GM20000 (cell line): ENCODE measurements at regions not wholly inside any gene's neighbourhood (a gene's known extent, or its start where the extent isn't known, plus 50 kb on each side); places are given as distances from the start of the nearest gene placed in this dataset.

Experiments used
- DNase-seq: peaks from one replicate; pipeline ENCODE4 v3.0.0; 2012; ENCODE audit warnings: low spot score
- TF ChIP-seq, protein P1 (sequence below): IDR thresholded peaks from 2 replicates; pipeline ENCODE4 v1.5.1; 2012; ENCODE audit warnings: mild to moderate bottlenecking, control low read depth; ENCODE audit errors: extremely low read depth, missing control alignments

DNA sequence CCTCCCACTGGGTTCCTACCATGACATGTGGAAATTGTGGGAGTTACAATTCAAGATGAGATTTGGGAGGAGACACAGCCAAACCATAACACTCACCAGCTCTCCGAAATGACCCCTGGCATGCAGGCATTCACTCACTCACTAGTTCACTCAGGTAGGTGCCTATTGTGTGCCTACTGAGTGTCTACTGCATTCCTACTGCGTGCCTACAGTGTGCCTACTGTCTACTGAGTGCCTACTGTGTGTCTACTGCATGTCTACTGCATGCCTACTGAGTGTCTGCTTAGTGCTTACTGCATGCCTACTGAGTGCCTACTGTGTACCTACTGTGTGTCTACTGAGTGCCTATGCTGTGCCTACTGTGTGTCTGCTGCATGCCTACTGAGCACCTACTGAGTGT lies 71.7 kb upstream of the FZD10 start:
- TF ChIP-seq, protein P1, sequence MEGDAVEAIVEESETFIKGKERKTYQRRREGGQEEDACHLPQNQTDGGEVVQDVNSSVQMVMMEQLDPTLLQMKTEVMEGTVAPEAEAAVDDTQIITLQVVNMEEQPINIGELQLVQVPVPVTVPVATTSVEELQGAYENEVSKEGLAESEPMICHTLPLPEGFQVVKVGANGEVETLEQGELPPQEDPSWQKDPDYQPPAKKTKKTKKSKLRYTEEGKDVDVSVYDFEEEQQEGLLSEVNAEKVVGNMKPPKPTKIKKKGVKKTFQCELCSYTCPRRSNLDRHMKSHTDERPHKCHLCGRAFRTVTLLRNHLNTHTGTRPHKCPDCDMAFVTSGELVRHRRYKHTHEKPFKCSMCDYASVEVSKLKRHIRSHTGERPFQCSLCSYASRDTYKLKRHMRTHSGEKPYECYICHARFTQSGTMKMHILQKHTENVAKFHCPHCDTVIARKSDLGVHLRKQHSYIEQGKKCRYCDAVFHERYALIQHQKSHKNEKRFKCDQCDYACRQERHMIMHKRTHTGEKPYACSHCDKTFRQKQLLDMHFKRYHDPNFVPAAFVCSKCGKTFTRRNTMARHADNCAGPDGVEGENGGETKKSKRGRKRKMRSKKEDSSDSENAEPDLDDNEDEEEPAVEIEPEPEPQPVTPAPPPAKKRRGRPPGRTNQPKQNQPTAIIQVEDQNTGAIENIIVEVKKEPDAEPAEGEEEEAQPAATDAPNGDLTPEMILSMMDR = no peak
- DNase-seq = no peak

DNA sequence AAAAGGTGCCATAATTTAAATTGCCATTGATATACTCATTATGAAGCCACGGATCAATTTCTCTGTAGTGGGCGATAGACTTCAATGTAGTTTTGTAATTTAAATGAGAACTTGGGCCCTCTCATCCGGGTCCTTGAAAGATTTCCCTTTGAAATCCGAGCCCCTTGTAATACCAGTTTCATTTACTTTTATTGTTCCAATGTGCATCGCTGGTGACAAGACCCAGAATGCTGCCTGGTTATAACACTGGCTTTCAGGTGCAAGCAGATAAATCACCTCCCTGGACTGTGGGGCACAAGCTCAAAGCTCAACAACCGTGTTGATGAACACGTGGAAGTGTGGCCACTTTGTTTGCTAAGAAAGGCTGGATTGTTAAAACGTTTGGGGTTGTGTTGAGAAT lies 68.9 kb upstream of the FZD10 start:
- no peak for DNase-seq

DNA sequence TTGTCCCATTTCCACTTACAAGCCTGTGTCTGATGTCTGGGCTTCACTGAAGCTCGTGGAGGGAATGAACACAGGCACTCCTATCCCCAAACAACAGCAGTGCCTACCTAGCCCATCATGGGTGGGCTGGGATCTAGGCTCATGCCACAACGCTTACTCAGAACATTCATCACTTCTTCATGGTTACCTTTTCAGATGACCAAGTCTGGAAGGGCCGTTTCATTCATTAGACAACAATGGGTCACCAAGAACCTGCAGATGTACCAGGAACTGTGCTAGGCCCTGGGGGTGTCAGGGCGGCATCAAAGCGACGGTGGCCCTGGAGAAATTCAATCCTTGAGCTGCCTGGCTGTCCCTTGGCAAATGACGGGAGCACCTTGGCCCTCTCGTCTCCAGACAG lies 64.9 kb upstream of the FZD10 start:
- TF ChIP-seq, protein P1 = no peak
- DNase-seq = no peak

More for the DNA sequence above, 68.9 kb upstream of the FZD10 start:
- TF ChIP-seq, protein P1 = no peak

DNA sequence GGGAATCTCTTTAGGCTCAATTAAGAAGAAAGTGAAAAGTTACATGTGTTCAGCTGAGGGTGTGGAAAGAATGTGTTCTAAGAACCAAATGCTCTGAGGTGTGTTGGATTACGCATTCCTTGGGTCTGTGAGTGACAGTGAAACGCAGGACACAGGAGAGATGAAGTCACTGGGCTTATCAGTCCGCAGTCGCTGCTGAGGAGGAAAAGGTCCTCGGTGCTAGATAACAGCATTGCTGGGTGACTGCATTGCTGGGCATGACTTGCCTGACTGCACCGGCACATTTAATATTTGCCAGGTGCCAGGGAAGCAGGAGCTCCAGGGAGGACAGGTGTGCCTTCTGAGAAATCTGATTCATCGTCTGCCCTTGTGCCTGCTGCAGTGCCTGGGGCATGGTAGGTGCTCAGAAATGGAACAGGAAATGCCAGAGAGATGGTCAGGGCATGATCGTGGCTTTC lies 64.4 kb upstream of the FZD10 start:
- no peak for DNase-seq

DNA sequence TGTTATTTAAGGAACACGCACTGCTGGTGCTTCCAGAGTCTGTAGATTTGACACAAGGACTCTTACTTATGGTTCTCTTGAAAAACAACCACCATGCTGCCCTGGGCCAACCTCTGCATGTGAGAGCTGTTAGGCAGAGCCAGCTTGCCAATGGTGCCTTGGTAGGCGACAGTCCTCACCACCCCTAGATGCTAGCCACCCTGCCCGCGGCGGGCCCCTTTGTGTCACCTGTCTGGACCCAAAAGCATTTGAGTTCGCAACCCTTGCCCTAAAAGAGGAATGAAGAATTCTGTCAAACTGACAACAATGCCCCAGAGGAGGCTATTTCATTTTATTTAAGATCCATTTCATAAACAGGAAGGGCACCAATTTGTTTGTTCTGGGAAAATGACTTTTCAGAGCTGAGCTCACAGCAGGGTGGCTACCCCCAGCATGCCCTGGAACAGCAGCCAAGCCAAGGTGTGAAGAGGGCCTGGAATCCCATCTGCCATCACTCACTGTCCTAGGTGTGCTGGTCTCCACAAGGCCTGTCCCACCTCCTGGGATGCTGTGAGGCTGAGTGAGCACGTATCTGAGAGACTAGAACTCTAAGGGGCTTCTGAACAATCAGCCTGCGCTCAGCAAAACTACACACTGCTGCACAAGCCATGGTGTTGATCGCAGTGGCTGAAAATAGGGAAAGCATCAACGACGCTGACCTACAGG lies 63.8 kb upstream of the FZD10 start:
- DNase-seq = no peak
- TF ChIP-seq, protein P1 = no peak

More for the DNA sequence above, 64.4 kb upstream of the FZD10 start:
- TF ChIP-seq, protein P1 = no peak

DNA sequence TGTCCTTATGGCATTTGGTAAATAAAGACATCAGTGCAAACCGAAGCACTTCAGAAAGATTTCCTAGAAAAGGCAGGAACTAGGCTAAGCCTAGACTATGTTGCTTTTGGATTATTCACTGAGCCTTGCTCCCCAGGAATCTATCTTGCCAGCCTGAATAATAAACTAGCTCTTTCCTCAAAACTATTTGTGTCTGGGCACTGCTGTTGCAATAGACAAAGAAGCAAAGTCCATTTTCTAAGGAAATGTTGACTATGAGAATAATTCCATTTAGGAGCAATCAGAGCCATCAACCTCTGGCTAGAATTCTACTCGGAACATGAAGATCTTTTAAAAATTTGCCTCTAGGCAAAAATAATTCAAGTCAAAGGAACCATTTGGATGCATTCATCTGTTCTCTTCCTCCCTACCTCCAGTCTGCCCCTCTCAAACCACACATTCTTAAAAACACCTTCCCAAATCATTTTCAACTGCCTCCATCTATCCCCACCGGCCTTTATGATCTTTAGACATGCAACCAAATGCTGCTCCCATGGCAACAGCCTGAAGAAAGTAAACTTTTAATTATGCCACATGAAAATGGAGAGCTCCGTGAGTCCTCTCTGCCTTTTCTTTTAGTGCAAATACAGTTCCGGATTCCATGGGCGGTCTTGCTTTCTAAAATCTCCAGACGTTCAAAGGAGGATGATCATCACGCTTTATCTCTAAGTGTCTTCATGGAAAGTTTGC lies 61.5 kb upstream of the FZD10 start:
- TF ChIP-seq, protein P1 = no peak
- no peak for DNase-seq

DNA sequence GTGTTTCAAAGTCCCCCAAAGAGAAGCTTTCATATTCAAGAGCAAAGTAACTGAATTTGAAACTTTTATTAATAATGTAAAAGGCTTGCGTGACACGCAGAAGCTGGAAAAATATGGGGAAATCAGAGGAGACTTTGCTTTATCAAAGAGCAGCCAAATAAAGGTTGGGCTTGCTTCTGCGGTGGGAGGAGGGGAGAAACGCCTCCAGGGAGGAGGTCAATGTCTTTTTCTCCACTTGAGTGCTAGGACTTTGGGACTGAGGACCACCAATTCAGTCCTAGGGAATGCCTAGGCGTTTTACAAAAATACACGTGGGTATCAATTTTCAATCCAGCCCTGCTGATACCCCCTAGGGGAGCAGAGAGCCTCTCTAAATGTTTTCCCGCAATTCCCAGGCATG lies 60.9 kb upstream of the FZD10 start:
- TF ChIP-seq, protein P1 = no peak
- no peak for DNase-seq
